ENCODE measurements at regions not wholly inside any gene's neighbourhood (a gene's known extent, or its start where the extent isn't known, plus 50 kb on each side); places are given as distances from the start of the nearest gene placed in this dataset.

DNA sequence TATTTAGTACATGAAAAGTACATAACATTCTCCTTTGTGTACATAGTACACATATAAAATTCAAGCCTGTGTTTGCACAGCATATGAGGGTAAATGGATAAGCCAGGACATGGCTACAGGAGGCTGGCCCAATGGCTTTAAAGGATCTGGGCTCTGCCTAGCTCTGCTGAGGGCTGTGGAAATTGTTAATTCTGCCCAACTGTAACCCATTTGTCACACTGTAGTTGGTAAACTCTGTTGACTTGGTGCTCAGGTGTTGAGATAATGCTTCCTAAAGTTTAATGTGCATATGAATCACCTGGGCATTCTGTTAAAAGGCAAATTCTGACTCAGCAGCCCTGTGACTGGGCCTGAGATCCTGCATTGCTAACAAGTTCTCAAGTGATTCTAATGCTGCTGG, 196.5 kb upstream of the ZPLD1 start:
- H3K9me3 ChIP-seq (ENCODE audit: control insufficient read depth, insufficient read depth, low read length): no peaks in the 10 kb centered on the region
- DNase-seq (ENCODE audit: low read depth, low spot score): no peak
- H3K27me3 ChIP-seq (ENCODE audit: control insufficient read depth, insufficient read depth, low read length): peaks cover 7% of the 10 kb centered on the region
- ChIA-PET CTCF (interaction anchor here (0.8 to 5.8 kb wide), 5 partner anchors 9 to 424 kb away, joined by 4 to 186 read pairs (median 8); no protein-coding TSS in a partner anchor), POLR2A (no interaction called here)
- no peak overlapping the region for H3K27ac ChIP-seq (ENCODE audit: low read depth, low read length)
- no peak overlapping the region for H3K4me3 ChIP-seq (ENCODE audit: low read depth, low read length)
- TF ChIP-seq, protein P1, sequence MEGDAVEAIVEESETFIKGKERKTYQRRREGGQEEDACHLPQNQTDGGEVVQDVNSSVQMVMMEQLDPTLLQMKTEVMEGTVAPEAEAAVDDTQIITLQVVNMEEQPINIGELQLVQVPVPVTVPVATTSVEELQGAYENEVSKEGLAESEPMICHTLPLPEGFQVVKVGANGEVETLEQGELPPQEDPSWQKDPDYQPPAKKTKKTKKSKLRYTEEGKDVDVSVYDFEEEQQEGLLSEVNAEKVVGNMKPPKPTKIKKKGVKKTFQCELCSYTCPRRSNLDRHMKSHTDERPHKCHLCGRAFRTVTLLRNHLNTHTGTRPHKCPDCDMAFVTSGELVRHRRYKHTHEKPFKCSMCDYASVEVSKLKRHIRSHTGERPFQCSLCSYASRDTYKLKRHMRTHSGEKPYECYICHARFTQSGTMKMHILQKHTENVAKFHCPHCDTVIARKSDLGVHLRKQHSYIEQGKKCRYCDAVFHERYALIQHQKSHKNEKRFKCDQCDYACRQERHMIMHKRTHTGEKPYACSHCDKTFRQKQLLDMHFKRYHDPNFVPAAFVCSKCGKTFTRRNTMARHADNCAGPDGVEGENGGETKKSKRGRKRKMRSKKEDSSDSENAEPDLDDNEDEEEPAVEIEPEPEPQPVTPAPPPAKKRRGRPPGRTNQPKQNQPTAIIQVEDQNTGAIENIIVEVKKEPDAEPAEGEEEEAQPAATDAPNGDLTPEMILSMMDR (IDR thresholded peaks at IDR 0.05; ENCODE audit: low read depth, low read length): no peak

DNA sequence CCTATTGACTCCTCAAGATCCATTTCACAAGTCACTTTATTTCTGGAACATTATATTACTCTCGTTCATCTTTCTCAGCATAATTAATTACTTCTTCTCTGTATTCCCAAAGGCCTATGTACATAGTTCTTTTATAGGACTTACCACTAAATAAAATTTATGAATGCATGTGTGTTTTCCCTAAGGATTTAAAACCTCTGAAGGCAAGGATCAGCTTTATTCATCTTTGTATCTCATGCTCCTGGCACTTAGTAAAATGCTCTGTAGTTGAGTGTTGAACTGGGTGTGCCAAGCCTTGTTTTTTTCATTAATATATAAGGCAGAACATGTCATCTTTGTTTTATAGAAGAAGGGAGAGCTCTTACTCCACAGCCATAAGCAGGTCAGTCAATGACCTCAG, 194.1 kb upstream of the ZPLD1 start:
- CTCF ChIA-PET: interaction anchor here (1.1 to 5.2 kb wide), 4 partner anchors 12 to 438 kb away, joined by 3 to 58 read pairs (median 5); no protein-coding TSS in a partner anchor
- Histone ChIP-seq H3K27me3 (ENCODE audit: control insufficient read depth, insufficient read depth, low read length) (peaks cover 11% of the 10 kb centered on the region), H3K4me3 (ENCODE audit: low read depth, low read length) (no peak overlapping the region), H3K27ac (ENCODE audit: low read depth, low read length) (no peak overlapping the region), H3K9me3 (ENCODE audit: control insufficient read depth, insufficient read depth, low read length) (no peaks in the 10 kb centered on the region)
- POLR2A ChIA-PET: no interaction called here
- no peak for DNase-seq (ENCODE audit: low read depth, low spot score)
- TF ChIP-seq, protein P1 (IDR thresholded peaks at IDR 0.05; ENCODE audit: low read depth, low read length): no peak

DNA sequence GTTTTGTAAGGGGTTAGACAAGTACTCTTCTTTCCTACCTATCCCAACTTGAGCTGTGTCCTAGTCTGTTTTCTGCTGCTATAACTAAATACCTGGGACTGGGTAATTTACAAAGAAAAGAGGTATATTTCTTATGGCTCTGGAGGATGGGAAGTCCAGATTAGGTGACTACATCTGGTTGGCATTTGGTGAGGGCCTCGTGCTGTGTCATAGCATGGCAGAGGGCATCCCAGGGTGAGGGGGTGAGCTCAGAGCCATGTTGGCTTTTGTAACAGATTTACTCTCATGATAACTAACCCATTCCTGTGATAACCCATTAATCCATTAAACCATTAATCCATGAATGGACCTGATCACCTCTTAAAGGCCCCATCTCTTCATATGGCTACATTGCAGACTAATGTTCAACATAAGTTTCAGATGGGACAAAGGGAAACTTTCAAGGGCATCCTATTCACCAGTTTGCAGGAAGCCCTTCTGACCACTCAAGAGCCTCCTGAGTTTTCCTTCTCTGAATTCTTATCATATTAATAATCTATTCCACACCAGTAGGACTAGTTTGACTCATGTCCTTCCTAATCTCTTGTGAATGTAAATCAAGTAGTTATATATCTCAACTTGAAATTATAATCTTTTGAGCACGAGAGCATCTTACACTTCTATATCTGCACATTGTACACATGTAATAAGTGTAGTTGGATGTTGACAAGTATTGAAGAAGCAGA, 185.7 kb upstream of the ZPLD1 start:
- Histone ChIP-seq H3K9me3 (ENCODE audit: control insufficient read depth, insufficient read depth, low read length) (no peaks in the 10 kb centered on the region), H3K27me3 (ENCODE audit: control insufficient read depth, insufficient read depth, low read length) (peaks cover 4% of the 10 kb centered on the region), H3K4me3 (ENCODE audit: low read depth, low read length) (no peak overlapping the region), H3K27ac (ENCODE audit: low read depth, low read length) (no peak overlapping the region)
- ChIA-PET POLR2A (no interaction called here), CTCF (interaction anchor here (0.9 to 1.3 kb wide), 3 partner anchors 13 to 288 kb away, joined by 3 to 7 read pairs (median 4); no protein-coding TSS in a partner anchor)
- DNase-seq (ENCODE audit: low read depth, low spot score): no peak
- TF ChIP-seq, protein P1 (IDR thresholded peaks at IDR 0.05; ENCODE audit: low read depth, low read length): no peak

DNA sequence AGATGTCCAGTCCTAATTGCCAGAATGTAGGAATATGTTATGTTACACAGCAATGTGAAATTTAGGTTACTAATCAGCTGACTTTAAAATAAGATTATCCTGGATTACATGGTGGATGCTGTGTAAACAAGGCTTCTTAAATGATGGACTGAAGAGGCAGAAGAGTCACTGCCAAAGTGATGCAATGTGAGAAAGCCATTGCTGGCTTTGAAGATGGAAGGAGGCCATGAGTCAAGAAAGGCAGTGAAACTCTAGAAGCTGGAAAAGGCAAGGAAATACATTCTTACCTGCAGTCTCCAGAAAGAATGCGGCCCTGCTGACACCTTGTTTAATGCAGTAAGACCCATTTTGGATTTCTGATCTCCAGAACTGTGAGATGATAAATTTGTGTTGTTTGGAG, 179.1 kb upstream of the ZPLD1 start:
- Histone ChIP-seq H3K4me3 (ENCODE audit: low read depth, low read length) (no peak overlapping the region), H3K27ac (ENCODE audit: low read depth, low read length) (no peak overlapping the region), H3K9me3 (ENCODE audit: control insufficient read depth, insufficient read depth, low read length) (no peaks in the 10 kb centered on the region), H3K27me3 (ENCODE audit: control insufficient read depth, insufficient read depth, low read length) (no peaks in the 10 kb centered on the region)
- ChIA-PET CTCF (no interaction called here), POLR2A (no interaction called here)
- no peak for DNase-seq (ENCODE audit: low read depth, low spot score)
- TF ChIP-seq, protein P1 (IDR thresholded peaks at IDR 0.05; ENCODE audit: low read depth, low read length): no peak

DNA sequence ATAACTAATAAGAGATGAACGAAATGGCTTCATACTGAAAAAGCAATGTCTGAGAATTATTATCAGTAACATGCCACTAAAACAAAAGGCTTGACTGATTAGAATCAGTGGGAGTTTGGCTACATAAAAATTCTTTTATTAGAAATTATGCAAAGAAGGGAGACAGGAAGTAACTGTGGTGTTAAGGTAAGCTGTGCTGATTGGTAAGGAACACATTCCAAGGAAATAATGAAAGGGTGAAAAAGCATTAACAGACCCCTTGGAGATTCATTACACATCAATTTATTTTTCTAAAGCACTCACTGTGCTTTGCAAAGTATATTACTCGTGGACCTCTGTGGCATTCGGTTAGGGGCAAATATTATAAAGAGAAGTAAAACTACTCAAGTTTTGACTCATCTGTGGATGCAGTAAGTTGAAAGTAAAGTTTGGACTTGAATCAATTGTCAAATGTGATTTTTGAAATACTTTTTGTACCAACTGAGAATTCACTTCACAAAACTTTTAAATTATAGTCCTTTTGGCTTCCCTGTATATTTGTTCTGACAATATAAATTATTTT, 176.1 kb upstream of the ZPLD1 start:
- TF ChIP-seq, protein P1 (IDR thresholded peaks at IDR 0.05; ENCODE audit: low read depth, low read length): no peak
- no peak overlapping the region for H3K27ac ChIP-seq (ENCODE audit: low read depth, low read length)
- no peaks in the 10 kb centered on the region for H3K27me3 ChIP-seq (ENCODE audit: control insufficient read depth, insufficient read depth, low read length)
- H3K9me3 ChIP-seq (ENCODE audit: control insufficient read depth, insufficient read depth, low read length): no peaks in the 10 kb centered on the region
- DNase-seq (ENCODE audit: low read depth, low spot score): no peak
- ChIA-PET CTCF (no interaction called here), POLR2A (no interaction called here)
- no peak overlapping the region for H3K4me3 ChIP-seq (ENCODE audit: low read depth, low read length)

Data from AG04450 (cell line).